CD4-positive, alpha-beta T cell (primary cell): ENCODE measurements at regions not wholly inside any gene's neighbourhood (a gene's known extent, or its start where the extent isn't known, plus 50 kb on each side); places are given as distances from the start of the nearest gene placed in this dataset.

Experiments
- ATAC-seq: fragments of 200-7000 bp; cut with Tn5 transposase; one replicate; pipeline ENCODE4 v1.10.0; 2022; ENCODE audit warnings: mild to moderate bottlenecking; ENCODE audit not compliant: poor library complexity
- CTCF ChIA-PET: fragments of 350-600 bp; sonication (Branson Sonifier 250); formaldehyde crosslinking; loops from one replicate; lab custom pipeline; 2021; ENCODE audit warnings: antibody characterized with exemption, inconsistent platforms; lab: Charles Lee
- POLR2A ChIA-PET: fragments of 350-600 bp; sonication (Branson Sonifier 250); formaldehyde crosslinking; loops from one replicate; lab custom pipeline; 2021; ENCODE audit warnings: antibody characterized with exemption, inconsistent platforms; lab: Charles Lee
- DNase-seq, 14 experiments: peaks; one replicate each; pipeline ENCODE4 v3.0.0-alpha.2; 2013 to 2020; ENCODE audit warnings: mixed read lengths in 2 of 14
- H3K27ac ChIP-seq, 2 donors: one replicate each; pipeline versions ENCODE4 v1.5.1 to v1.7.0; 2013; ENCODE audit warnings: low read length in 2 of 2, low read depth in 1 of 2, mild to moderate bottlenecking in 1 of 2
- H3K27me3 ChIP-seq, 2 experiments: 1 replicate in 1 of 2; 2 replicates in 1 of 2; pipeline versions ENCODE4 v1.6.1 to v1.7.0; 2013; ENCODE audit warnings: low read length in 2 of 2, control low read depth in 1 of 2, mild to moderate bottlenecking in 1 of 2, moderate library complexity in 1 of 2; ENCODE audit not compliant: insufficient read depth in 2 of 2, control insufficient read depth in 1 of 2
- H3K36me3 ChIP-seq: one replicate; pipeline ENCODE4 v1.6.1; 2013; ENCODE audit warnings: low read length, control low read depth; ENCODE audit not compliant: insufficient read depth
- H3K4me1 ChIP-seq: one replicate; pipeline ENCODE4 v1.6.1; 2013; ENCODE audit warnings: low read length, control low read depth; ENCODE audit not compliant: insufficient read depth
- H3K4me3 ChIP-seq: one replicate; pipeline ENCODE4 v1.5.1; 2013; ENCODE audit warnings: mild to moderate bottlenecking, low read length, moderate library complexity
- H3K9me3 ChIP-seq, 2 experiments: 1 replicate in 1 of 2; 2 replicates in 1 of 2; pipeline versions ENCODE4 v1.6.1 to v1.7.0; 2013; ENCODE audit warnings: low read length in 2 of 2, mild to moderate bottlenecking in 2 of 2, control low read depth in 1 of 2, moderate library complexity in 1 of 2; ENCODE audit not compliant: control insufficient read depth in 1 of 2, insufficient read depth in 1 of 2
- H3K27ac Mint-ChIP-seq: one replicate; pipeline ENCODE4 v1.8.0; 2020; ENCODE audit warnings: mixed read lengths
- H3K27me3 Mint-ChIP-seq: one replicate; pipeline ENCODE4 v1.8.0; 2021; ENCODE audit warnings: mixed read lengths
- H3K36me3 Mint-ChIP-seq: one replicate; pipeline ENCODE4 v1.8.0; 2021; ENCODE audit warnings: low read depth, mixed read lengths
- H3K4me1 Mint-ChIP-seq: one replicate; pipeline ENCODE4 v1.8.0; 2021; ENCODE audit warnings: low read depth, mixed read lengths
- H3K4me3 Mint-ChIP-seq: one replicate; pipeline ENCODE4 v1.8.0; 2020; ENCODE audit warnings: mild to moderate bottlenecking, mixed read lengths
- H3K9me3 Mint-ChIP-seq: one replicate; pipeline ENCODE4 v1.8.0; 2020; ENCODE audit warnings: mixed read lengths
- intact Hi-C, 2 experiments: fragments of 100-400 bp; cut with DNase I in 1 of 2; cut with micrococcal nuclease in 1 of 2; formaldehyde crosslinking; loops; one replicate each; pipeline versions ENCODE4 v1.15.1 to v1.9.0; 2023 to 2025; cut with DNase I, micrococcal nuclease
- TF ChIP-seq, protein P1 (sequence below): fragments of 200-600 bp; IDR thresholded peaks from one replicate; pipeline ENCODE4 v1.8.0; 2022; ENCODE audit warnings: antibody characterized with exemption, mild to moderate bottlenecking

DNA sequence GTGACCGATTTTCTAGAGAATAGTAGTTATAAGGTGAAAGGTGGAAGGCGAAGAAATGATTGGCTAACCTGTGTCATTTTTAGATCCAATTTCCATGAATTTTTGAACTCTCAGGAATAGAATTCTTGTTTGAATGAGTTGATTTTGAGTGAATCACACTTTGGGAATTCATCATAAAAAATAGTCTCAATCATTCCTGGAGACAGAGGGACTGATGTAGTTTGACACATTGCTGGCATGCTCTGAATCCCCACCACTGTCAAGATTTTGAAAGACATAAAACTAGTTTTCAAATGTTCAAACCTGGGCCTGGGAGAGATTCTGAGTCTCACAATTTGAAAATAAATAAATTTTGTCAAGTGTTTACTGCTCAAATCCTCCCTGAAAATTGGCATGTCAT is 861.4 kb upstream of the RAG2 start:
- POLR2A ChIA-PET, result no interaction called here
- CTCF ChIA-PET, result no interaction called here

DNA sequence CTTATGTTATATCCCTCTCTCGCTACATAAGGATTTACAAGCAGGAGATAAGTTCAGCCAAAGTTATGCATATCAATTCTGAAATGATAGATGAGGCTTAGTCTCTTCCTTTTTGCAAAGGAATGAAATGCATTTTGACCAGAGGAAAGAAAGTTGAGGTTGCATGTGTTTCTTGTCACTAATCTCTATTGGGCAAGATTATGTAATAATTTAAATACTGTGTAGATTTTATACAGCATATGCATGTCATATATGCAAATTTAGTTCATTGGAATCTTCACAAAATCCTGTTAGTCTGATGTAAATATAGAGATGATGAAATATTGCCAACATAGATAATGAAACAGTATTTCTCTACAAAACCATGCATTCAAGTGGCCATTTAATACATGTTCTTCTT is 858.7 kb upstream of the RAG2 start:
- Mint-ChIP-seq H3K27ac (no peak overlapping the region), H3K27me3 (no peaks in the 10 kb centered on the region), H3K36me3 (no peaks in the 10 kb centered on the region), H3K9me3 (peaks cover 4% of the 10 kb centered on the region), H3K4me1 (no peaks in the 10 kb centered on the region), H3K4me3 (no peak overlapping the region)
- TF ChIP-seq, protein P1, sequence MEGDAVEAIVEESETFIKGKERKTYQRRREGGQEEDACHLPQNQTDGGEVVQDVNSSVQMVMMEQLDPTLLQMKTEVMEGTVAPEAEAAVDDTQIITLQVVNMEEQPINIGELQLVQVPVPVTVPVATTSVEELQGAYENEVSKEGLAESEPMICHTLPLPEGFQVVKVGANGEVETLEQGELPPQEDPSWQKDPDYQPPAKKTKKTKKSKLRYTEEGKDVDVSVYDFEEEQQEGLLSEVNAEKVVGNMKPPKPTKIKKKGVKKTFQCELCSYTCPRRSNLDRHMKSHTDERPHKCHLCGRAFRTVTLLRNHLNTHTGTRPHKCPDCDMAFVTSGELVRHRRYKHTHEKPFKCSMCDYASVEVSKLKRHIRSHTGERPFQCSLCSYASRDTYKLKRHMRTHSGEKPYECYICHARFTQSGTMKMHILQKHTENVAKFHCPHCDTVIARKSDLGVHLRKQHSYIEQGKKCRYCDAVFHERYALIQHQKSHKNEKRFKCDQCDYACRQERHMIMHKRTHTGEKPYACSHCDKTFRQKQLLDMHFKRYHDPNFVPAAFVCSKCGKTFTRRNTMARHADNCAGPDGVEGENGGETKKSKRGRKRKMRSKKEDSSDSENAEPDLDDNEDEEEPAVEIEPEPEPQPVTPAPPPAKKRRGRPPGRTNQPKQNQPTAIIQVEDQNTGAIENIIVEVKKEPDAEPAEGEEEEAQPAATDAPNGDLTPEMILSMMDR, result no peak
- Histone ChIP-seq H3K4me1 (no peaks in the 10 kb centered on the region), H3K9me3 (no peaks in the 10 kb centered on the region), H3K36me3 (no peaks in the 10 kb centered on the region), H3K27ac (no peak overlapping the region), H3K27me3 (no peaks in the 10 kb centered on the region), H3K4me3 (no peak overlapping the region)
- no peak for ATAC-seq
- DNase-seq, result no peak
- CTCF ChIA-PET, result no interaction called here
- POLR2A ChIA-PET, result no interaction called here
- intact Hi-C loops, result no loop called here

More for the DNA sequence above, 861.4 kb upstream of the RAG2 start:
- ATAC-seq, result no peak
- no peaks in the 10 kb centered on the region for H3K9me3 ChIP-seq
- H3K36me3 ChIP-seq, result no peaks in the 10 kb centered on the region
- H3K4me1 ChIP-seq, result no peaks in the 10 kb centered on the region
- H3K27ac ChIP-seq, result no peak overlapping the region
- no peak overlapping the region for H3K4me3 ChIP-seq
- Mint-ChIP-seq H3K27ac (no peak overlapping the region), H3K4me1 (no peaks in the 10 kb centered on the region), H3K27me3 (no peaks in the 10 kb centered on the region), H3K4me3 (no peak overlapping the region), H3K9me3 (peaks cover 4% of the 10 kb centered on the region), H3K36me3 (no peaks in the 10 kb centered on the region)
- H3K27me3 ChIP-seq, result no peaks in the 10 kb centered on the region
- TF ChIP-seq, protein P1, result no peak
- intact Hi-C loops, result no loop called here
- DNase-seq, result no peak

DNA sequence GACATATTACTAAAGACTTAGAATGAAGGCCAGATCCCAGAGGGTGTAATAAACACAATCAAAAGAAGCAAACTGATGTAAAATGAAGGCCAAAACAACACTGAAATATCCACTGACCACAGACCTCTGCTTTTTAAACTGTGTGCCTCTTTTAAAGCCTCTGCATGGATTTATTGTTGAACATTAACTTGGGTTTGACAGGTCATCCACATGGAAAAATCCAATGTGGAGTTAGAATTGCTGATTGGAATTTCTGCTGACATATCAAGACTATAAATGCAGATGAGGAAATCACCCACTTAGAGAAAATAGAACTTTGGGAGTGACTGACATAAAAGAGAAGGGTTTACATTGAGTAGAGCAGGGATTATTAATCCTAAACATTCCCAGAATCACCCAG is 853.9 kb upstream of the RAG2 start:
- H3K27me3 ChIP-seq, result no peaks in the 10 kb centered on the region
- ATAC-seq, result no peak
- DNase-seq, result no peak
- no peak overlapping the region for H3K4me3 ChIP-seq
- no peaks in the 10 kb centered on the region for H3K4me1 Mint-ChIP-seq
- no peak overlapping the region for H3K4me3 Mint-ChIP-seq
- TF ChIP-seq, protein P1, result no peak
- no peaks in the 10 kb centered on the region for H3K36me3 ChIP-seq
- H3K9me3 Mint-ChIP-seq, result peaks cover 4% of the 10 kb centered on the region
- intact Hi-C loops, result no loop called here
- H3K4me1 ChIP-seq, result no peaks in the 10 kb centered on the region
- ChIA-PET CTCF (no interaction called here), POLR2A (no interaction called here)
- H3K27ac Mint-ChIP-seq, result no peak overlapping the region
- H3K27ac ChIP-seq, result no peak overlapping the region
- no peaks in the 10 kb centered on the region for H3K36me3 Mint-ChIP-seq
- H3K9me3 ChIP-seq, result no peaks in the 10 kb centered on the region
- no peaks in the 10 kb centered on the region for H3K27me3 Mint-ChIP-seq
